ENCODE measurements at regions not wholly inside any gene's neighbourhood (a gene's known extent, or its start where the extent isn't known, plus 50 kb on each side); places are given as distances from the start of the nearest gene placed in this dataset.

- Histone ChIP-seq H2BK12ac (ENCODE audit: low read length in 2 of 2) (no peak overlapping the region), H3K9me3 (ENCODE audit: control insufficient read depth, low read length) (no peaks in the 10 kb centered on the region), H2AFZ (ENCODE audit: low read depth, low read length) (no peak overlapping the region), H3K36me3 (ENCODE audit: control insufficient read depth in 1 of 2, insufficient read depth in 2 of 2, low read depth in 1 of 2, low read length in 2 of 2) (no peaks in the 10 kb centered on the region), H2BK15ac (ENCODE audit: low read depth, poor library complexity, severe bottlenecking) (no peak overlapping the region), H3K9ac (ENCODE audit: low read length) (no peak overlapping the region), H3K79me1 (replicated peaks; ENCODE audit: low read length, poor library complexity, severe bottlenecking) (no peaks in the 10 kb centered on the region), H3K4me2 (ENCODE audit: low read length, poor library complexity, severe bottlenecking) (no peak overlapping the region), H4K91ac (ENCODE audit: low read length) (no peak overlapping the region), H3K27ac (ENCODE audit: low read length, poor library complexity, severe bottlenecking) (peak overlapping the region; percentile 94), H4K8ac (ENCODE audit: low read length) (no peak overlapping the region), H3K14ac (ENCODE audit: low read length in 2 of 2) (no peak overlapping the region), H3K27me3 (ENCODE audit: control insufficient read depth in 1 of 2, insufficient read depth in 1 of 2, low read length in 2 of 2) (no peaks in the 10 kb centered on the region), H3K23ac (ENCODE audit: low read length in 2 of 2) (no peak overlapping the region), H3K4me3 (ENCODE audit: insufficient read depth in 1 of 2, low read depth in 1 of 2, low read length in 2 of 2) (no peak overlapping the region), H2BK120ac (ENCODE audit: low read depth, low read length) (no peak overlapping the region), H3K4ac (ENCODE audit: low read depth in 1 of 2, low read length in 2 of 2) (no peak overlapping the region), H2BK5ac (ENCODE audit: low read depth, low read length, poor library complexity, severe bottlenecking) (no peak overlapping the region), H3K4me1 (ENCODE audit: control insufficient read depth, insufficient read depth, low read depth, low read length) (peaks cover 5% of the 10 kb centered on the region), H3K18ac (ENCODE audit: low read depth in 1 of 2, low read length in 2 of 2) (no peak overlapping the region), H2AK5ac (ENCODE audit: low read length, severe bottlenecking) (no peak overlapping the region)
- DNase-seq: no peak
Observed at GRCh38 chr9:80061096-80061495, 489.3 kb downstream of the TLE4 start.

- no peak overlapping the region for H4K8ac ChIP-seq (ENCODE audit: low read length)
- peak overlapping the region; percentile 3 for H2AK5ac ChIP-seq (ENCODE audit: low read length, severe bottlenecking)
- no peak overlapping the region for H3K23ac ChIP-seq (ENCODE audit: low read length in 2 of 2)
- no peak overlapping the region for H2BK12ac ChIP-seq (ENCODE audit: low read length in 2 of 2)
- H2BK120ac ChIP-seq (ENCODE audit: low read depth, low read length): no peak overlapping the region
- H3K18ac ChIP-seq (ENCODE audit: low read depth in 1 of 2, low read length in 2 of 2): no peak overlapping the region
- H3K4me1 ChIP-seq (ENCODE audit: control insufficient read depth, insufficient read depth, low read depth, low read length): peaks cover 5% of the 10 kb centered on the region
- H3K4ac ChIP-seq (ENCODE audit: low read depth in 1 of 2, low read length in 2 of 2): no peak overlapping the region
- H3K27ac ChIP-seq (ENCODE audit: low read length, poor library complexity, severe bottlenecking): no peak overlapping the region
- H4K91ac ChIP-seq (ENCODE audit: low read length): no peak overlapping the region
- no peak overlapping the region for H3K4me3 ChIP-seq (ENCODE audit: insufficient read depth in 1 of 2, low read depth in 1 of 2, low read length in 2 of 2)
- no peak overlapping the region for H2BK15ac ChIP-seq (ENCODE audit: low read depth, poor library complexity, severe bottlenecking)
- no peak overlapping the region for H3K9ac ChIP-seq (ENCODE audit: low read length)
- H3K79me1 ChIP-seq (replicated peaks; ENCODE audit: low read length, poor library complexity, severe bottlenecking): no peaks in the 10 kb centered on the region
- H3K27me3 ChIP-seq (ENCODE audit: control insufficient read depth in 1 of 2, insufficient read depth in 1 of 2, low read length in 2 of 2): no peaks in the 10 kb centered on the region
- no peak overlapping the region for H2BK5ac ChIP-seq (ENCODE audit: low read depth, low read length, poor library complexity, severe bottlenecking)
- H3K14ac ChIP-seq (ENCODE audit: low read length in 2 of 2): no peak overlapping the region
- DNase-seq: no peak
- 97% methylated on average over 5 of the region's 5 CpGs for WGBS
- H3K36me3 ChIP-seq (ENCODE audit: control insufficient read depth in 1 of 2, insufficient read depth in 2 of 2, low read depth in 1 of 2, low read length in 2 of 2): no peaks in the 10 kb centered on the region
- H3K4me2 ChIP-seq (ENCODE audit: low read length, poor library complexity, severe bottlenecking): no peak overlapping the region
- no peak overlapping the region for H2AFZ ChIP-seq (ENCODE audit: low read depth, low read length)
- H3K9me3 ChIP-seq (ENCODE audit: control insufficient read depth, low read length): no peaks in the 10 kb centered on the region
Observed at GRCh38 chr9:80059979-80060378, 488.2 kb downstream of the TLE4 start.

GRCh38 chr9:80059191-80059590, 487.4 kb downstream of the TLE4 start:
- no peak overlapping the region for H3K9ac ChIP-seq (ENCODE audit: low read length)
- H4K91ac ChIP-seq (ENCODE audit: low read length): no peak overlapping the region
- no peaks in the 10 kb centered on the region for H3K27me3 ChIP-seq (ENCODE audit: control insufficient read depth in 1 of 2, insufficient read depth in 1 of 2, low read length in 2 of 2)
- no peak overlapping the region for H2AFZ ChIP-seq (ENCODE audit: low read depth, low read length)
- H3K23ac ChIP-seq (ENCODE audit: low read length in 2 of 2): no peak overlapping the region
- H3K27ac ChIP-seq (ENCODE audit: low read length, poor library complexity, severe bottlenecking): no peak overlapping the region
- H2BK5ac ChIP-seq (ENCODE audit: low read depth, low read length, poor library complexity, severe bottlenecking): no peak overlapping the region
- no peaks in the 10 kb centered on the region for H3K79me1 ChIP-seq (replicated peaks; ENCODE audit: low read length, poor library complexity, severe bottlenecking)
- H3K4me3 ChIP-seq (ENCODE audit: insufficient read depth in 1 of 2, low read depth in 1 of 2, low read length in 2 of 2): no peak overlapping the region
- peaks cover 5% of the 10 kb centered on the region for H3K4me1 ChIP-seq (ENCODE audit: control insufficient read depth, insufficient read depth, low read depth, low read length)
- H3K14ac ChIP-seq (ENCODE audit: low read length in 2 of 2): no peak overlapping the region
- H3K36me3 ChIP-seq (ENCODE audit: control insufficient read depth in 1 of 2, insufficient read depth in 2 of 2, low read depth in 1 of 2, low read length in 2 of 2): no peaks in the 10 kb centered on the region
- no peak overlapping the region for H3K4ac ChIP-seq (ENCODE audit: low read depth in 1 of 2, low read length in 2 of 2)
- no peaks in the 10 kb centered on the region for H3K9me3 ChIP-seq (ENCODE audit: control insufficient read depth, low read length)
- no peak overlapping the region for H2BK12ac ChIP-seq (ENCODE audit: low read length in 2 of 2)
- 94% methylated on average over 6 of the region's 6 CpGs for WGBS
- no peak overlapping the region for H2BK15ac ChIP-seq (ENCODE audit: low read depth, poor library complexity, severe bottlenecking)
- no peak overlapping the region for H4K8ac ChIP-seq (ENCODE audit: low read length)
- H3K18ac ChIP-seq (ENCODE audit: low read depth in 1 of 2, low read length in 2 of 2): no peak overlapping the region
- no peak for DNase-seq
- no peak overlapping the region for H2AK5ac ChIP-seq (ENCODE audit: low read length, severe bottlenecking)
- H3K4me2 ChIP-seq (ENCODE audit: low read length, poor library complexity, severe bottlenecking): no peak overlapping the region
- no peak overlapping the region for H2BK120ac ChIP-seq (ENCODE audit: low read depth, low read length)

- no peak overlapping the region for H3K4me2 ChIP-seq (ENCODE audit: low read length, poor library complexity, severe bottlenecking)
Observed at GRCh38 chr9:80052830-80053229, 481.1 kb downstream of the TLE4 start.

More at GRCh38 chr9:80052830-80053229, 481.1 kb downstream of the TLE4 start:
- H4K8ac ChIP-seq (ENCODE audit: low read length): no peak overlapping the region
- no peak overlapping the region for H3K18ac ChIP-seq (ENCODE audit: low read depth in 1 of 2, low read length in 2 of 2)
- no peak overlapping the region for H2AK5ac ChIP-seq (ENCODE audit: low read length, severe bottlenecking)
- no peak overlapping the region for H3K14ac ChIP-seq (ENCODE audit: low read length in 2 of 2)
- H3K36me3 ChIP-seq (ENCODE audit: control insufficient read depth in 1 of 2, insufficient read depth in 2 of 2, low read depth in 1 of 2, low read length in 2 of 2): no peaks in the 10 kb centered on the region
- no peak overlapping the region for H3K4me3 ChIP-seq (ENCODE audit: insufficient read depth in 1 of 2, low read depth in 1 of 2, low read length in 2 of 2)
- H3K9ac ChIP-seq (ENCODE audit: low read length): no peak overlapping the region
- H3K27ac ChIP-seq (ENCODE audit: low read length, poor library complexity, severe bottlenecking): no peak overlapping the region
- no peak overlapping the region for H4K91ac ChIP-seq (ENCODE audit: low read length)
- H2BK12ac ChIP-seq (ENCODE audit: low read length in 2 of 2): no peak overlapping the region
- H3K4ac ChIP-seq (ENCODE audit: low read depth in 1 of 2, low read length in 2 of 2): no peak overlapping the region
- H2BK15ac ChIP-seq (ENCODE audit: low read depth, poor library complexity, severe bottlenecking): no peak overlapping the region
- no CpG with 5 or more reads among the region's 1 CpG for WGBS
- peaks cover 23% of the 10 kb centered on the region for H3K9me3 ChIP-seq (ENCODE audit: control insufficient read depth, low read length)
- no peak overlapping the region for H2BK120ac ChIP-seq (ENCODE audit: low read depth, low read length)
- DNase-seq: no peak
- H2BK5ac ChIP-seq (ENCODE audit: low read depth, low read length, poor library complexity, severe bottlenecking): no peak overlapping the region
- H3K23ac ChIP-seq (ENCODE audit: low read length in 2 of 2): no peak overlapping the region
- H3K4me1 ChIP-seq (ENCODE audit: control insufficient read depth, insufficient read depth, low read depth, low read length): no peaks in the 10 kb centered on the region
- H2AFZ ChIP-seq (ENCODE audit: low read depth, low read length): no peak overlapping the region
- no peaks in the 10 kb centered on the region for H3K79me1 ChIP-seq (replicated peaks; ENCODE audit: low read length, poor library complexity, severe bottlenecking)
- H3K27me3 ChIP-seq (ENCODE audit: control insufficient read depth in 1 of 2, insufficient read depth in 1 of 2, low read length in 2 of 2): no peaks in the 10 kb centered on the region

Data from mesenchymal stem cell (in vitro differentiated cells and primary cell).